Effector memory CD4-positive, alpha-beta T cell (primary cell): ENCODE measurements at regions not wholly inside any gene's neighbourhood (a gene's known extent, or its start where the extent isn't known, plus 50 kb on each side); places are given as distances from the start of the nearest gene placed in this dataset.
A peak's percentile ranks its signal among the peaks of the same experiment; 100 is the strongest.
"Not testable (repeated sequence)": the region's sequence is repeated elsewhere in the genome, so short reads cannot be mapped to it uniquely, and the experiment has no call there.

ENCODE experiments used
- DNase-seq, 3 donors: peaks; one replicate each; pipeline ENCODE4 v3.0.0-alpha.2; 2020
- H3K27ac ChIP-seq: 2 replicates; pipeline ENCODE4 v1.7.0; 2013; ENCODE audit warnings: mild to moderate bottlenecking, low read length, moderate library complexity; ENCODE audit not compliant: insufficient read depth, poor library complexity, severe bottlenecking
- H3K27me3 ChIP-seq: replicated peaks from 2 replicates; pipeline ENCODE4 v1.7.0; 2013; ENCODE audit warnings: mild to moderate bottlenecking, low read length; ENCODE audit not compliant: insufficient read depth, control insufficient read depth, poor library complexity, severe bottlenecking
- H3K36me3 ChIP-seq: 2 replicates; pipeline ENCODE4 v1.7.0; 2013; ENCODE audit warnings: mild to moderate bottlenecking, low read length, moderate library complexity; ENCODE audit not compliant: control insufficient read depth, insufficient read depth
- H3K4me1 ChIP-seq: 2 replicates; pipeline ENCODE4 v1.7.0; 2013; ENCODE audit warnings: low read length, mild to moderate bottlenecking; ENCODE audit not compliant: control insufficient read depth, insufficient read depth, poor library complexity, severe bottlenecking
- H3K4me3 ChIP-seq: 2 replicates; pipeline ENCODE4 v1.7.0; 2013; ENCODE audit warnings: low read length, low read depth, mild to moderate bottlenecking; ENCODE audit not compliant: insufficient read depth, poor library complexity, severe bottlenecking
- H3K9me3 ChIP-seq: 2 replicates; pipeline ENCODE4 v1.7.0; 2013; ENCODE audit warnings: mild to moderate bottlenecking, low read length, moderate library complexity; ENCODE audit not compliant: control insufficient read depth

GRCh38 chr5:1724822-1725602 lies 74.6 kb downstream of the MRPL36 start:
- H3K27me3 ChIP-seq = no peaks in the 10 kb centered on the region

DNA sequence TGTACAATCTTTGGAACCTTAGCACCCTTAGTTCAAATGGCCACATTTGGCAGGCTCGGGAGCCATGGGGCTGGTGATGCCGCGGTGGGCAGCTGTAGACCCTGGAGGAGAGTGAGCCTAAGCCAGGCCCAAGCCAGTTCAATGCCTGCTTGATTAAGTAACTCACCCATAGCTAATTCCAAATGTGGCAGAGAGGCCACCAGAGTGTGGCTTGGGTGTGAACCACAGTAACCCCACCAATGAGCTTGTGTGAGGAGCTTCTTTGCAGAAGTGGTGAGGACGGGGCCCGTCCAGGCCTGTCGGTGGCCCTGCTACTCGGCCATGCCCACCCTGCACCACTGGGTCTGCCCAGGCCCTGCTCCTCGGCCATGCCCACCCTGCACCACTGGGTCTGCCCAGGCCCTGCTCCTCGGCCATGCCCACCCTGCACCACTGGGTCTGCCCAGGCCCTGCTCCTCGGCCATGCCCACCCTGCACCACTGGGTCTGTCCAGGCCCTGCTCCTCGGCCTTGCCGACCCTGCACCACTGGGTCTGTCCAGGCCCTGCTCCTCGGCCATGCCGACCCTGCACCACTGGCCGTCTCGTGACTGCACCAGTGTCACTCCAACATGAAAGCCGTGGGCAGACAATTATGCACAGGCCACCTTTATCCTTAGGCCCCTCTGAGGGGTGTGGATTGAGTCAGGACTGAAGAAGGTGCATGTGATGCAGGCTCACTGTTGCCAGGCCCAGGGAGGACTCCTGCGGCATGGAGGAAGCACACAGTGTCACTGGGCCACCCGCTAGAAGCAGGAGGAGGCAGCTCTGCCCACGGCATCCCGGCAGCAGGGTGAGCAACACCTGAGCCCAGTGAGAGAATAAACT lies 75.4 kb downstream of the MRPL36 start:
- Histone ChIP-seq H3K4me3 (no peak overlapping the region), H3K27ac (no peak overlapping the region), H3K9me3 (peaks cover 2% of the 10 kb centered on the region), H3K36me3 (no peaks in the 10 kb centered on the region), H3K27me3 (no peaks in the 10 kb centered on the region), H3K4me1 (no peaks in the 10 kb centered on the region)
- DNase-seq = no peak

More at GRCh38 chr5:1724822-1725602, 74.6 kb downstream of the MRPL36 start:
- DNase-seq = no peak
- Histone ChIP-seq H3K27ac (no peak overlapping the region), H3K36me3 (no peaks in the 10 kb centered on the region), H3K4me1 (no peaks in the 10 kb centered on the region), H3K4me3 (peak overlapping the region; percentile 37), H3K9me3 (no peaks in the 10 kb centered on the region)

GRCh38 chr5:1723476-1723875 lies 76.2 kb downstream of the MRPL36 start:
- peaks cover 7% of the 10 kb centered on the region for H3K9me3 ChIP-seq
- H3K4me1 ChIP-seq = no peaks in the 10 kb centered on the region
- H3K27ac ChIP-seq = no peak overlapping the region
- no peak overlapping the region for H3K4me3 ChIP-seq
- H3K27me3 ChIP-seq = no peaks in the 10 kb centered on the region
- no peak for DNase-seq
- H3K36me3 ChIP-seq = no peaks in the 10 kb centered on the region

GRCh38 chr5:1722877-1723276 lies 76.8 kb downstream of the MRPL36 start:
- H3K4me1 ChIP-seq = no peaks in the 10 kb centered on the region
- peaks cover 7% of the 10 kb centered on the region for H3K9me3 ChIP-seq
- no peak overlapping the region for H3K27ac ChIP-seq
- H3K27me3 ChIP-seq = no peaks in the 10 kb centered on the region
- DNase-seq = no peak
- H3K4me3 ChIP-seq = no peak overlapping the region
- no peaks in the 10 kb centered on the region for H3K36me3 ChIP-seq

DNA sequence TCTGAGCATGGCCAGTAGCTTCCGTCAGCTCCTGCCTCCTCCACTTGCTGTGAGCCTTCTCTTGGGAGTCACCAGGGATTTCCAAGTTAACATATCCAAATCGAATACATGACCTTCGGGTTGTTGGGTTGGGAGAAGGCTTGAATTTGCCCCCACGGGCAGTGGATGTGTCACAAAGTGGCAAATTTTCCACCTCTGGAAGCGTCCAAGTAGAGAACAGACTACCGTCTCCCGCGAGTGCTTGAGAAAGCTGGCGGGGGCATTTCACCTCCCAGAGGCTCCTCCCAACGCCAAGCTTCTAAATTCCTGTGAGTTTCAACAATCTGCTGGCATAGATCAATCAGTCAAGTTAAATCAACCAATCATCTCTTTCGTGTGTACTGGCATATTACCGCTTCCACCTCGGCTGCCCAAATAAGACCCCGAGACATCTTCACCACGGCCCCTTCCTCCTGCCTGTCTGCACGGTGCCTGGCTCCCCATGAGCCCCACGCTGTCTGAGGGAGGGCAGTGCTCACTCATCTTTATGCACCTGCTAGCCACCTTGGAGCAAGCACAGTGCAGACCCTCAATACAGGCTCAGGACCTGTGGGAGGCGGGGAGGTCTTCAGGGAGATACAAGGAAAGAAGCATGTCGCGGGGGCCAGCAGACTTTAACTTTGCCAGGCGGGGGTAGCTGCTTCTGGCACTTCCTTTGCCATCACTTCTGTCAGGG lies 79.1 kb downstream of the MRPL36 start:
- no peaks in the 10 kb centered on the region for H3K4me1 ChIP-seq
- no peaks in the 10 kb centered on the region for H3K27me3 ChIP-seq
- H3K9me3 ChIP-seq = peaks cover 7% of the 10 kb centered on the region
- no peaks in the 10 kb centered on the region for H3K36me3 ChIP-seq
- no peak overlapping the region for H3K27ac ChIP-seq
- H3K4me3 ChIP-seq = no peak overlapping the region
- DNase-seq = no peak

DNA sequence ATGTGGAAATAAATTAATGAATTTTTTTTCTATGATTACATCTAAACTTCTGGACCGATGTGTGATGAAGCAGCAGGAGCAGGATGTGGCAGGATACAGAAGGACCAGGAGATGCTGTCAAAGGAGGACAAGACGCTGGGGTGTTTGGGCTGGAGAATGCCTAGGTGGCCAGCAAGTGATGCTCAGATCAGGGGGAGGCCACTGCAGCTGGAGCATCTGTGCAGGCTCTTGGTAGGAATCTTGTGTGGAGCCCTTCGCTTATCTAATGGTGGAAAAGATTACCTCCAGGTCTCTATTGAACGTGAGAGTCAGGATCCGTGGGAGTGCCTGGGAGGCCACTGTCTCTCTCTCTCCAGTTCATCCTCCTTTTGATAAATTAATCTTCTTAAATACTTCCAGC lies 79.8 kb downstream of the MRPL36 start:
- DNase-seq = no peak
- Histone ChIP-seq H3K27ac (no peak overlapping the region), H3K9me3 (peaks cover 7% of the 10 kb centered on the region), H3K4me1 (no peaks in the 10 kb centered on the region), H3K4me3 (no peak overlapping the region), H3K36me3 (no peaks in the 10 kb centered on the region), H3K27me3 (no peaks in the 10 kb centered on the region)

DNA sequence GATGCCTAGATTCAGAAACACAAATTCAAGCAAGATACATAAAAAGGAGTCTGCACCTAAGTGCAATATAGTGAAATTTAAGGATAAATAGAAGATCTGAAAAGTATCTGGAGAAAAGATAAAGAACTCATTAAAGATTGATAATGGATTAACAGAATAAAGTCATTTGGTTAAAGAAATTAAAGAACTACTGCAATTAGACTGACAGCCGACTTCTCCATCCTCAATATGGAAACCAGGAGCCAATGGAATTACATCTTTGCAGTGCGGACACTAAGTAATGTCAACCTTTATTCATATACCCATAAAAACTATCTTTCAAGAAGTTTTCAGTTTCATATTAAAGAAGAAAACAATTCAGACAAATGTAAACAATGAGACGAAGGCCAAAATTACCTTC lies 81.0 kb downstream of the MRPL36 start:
- no peaks in the 10 kb centered on the region for H3K36me3 ChIP-seq
- H3K4me1 ChIP-seq = no peaks in the 10 kb centered on the region
- peaks cover 7% of the 10 kb centered on the region for H3K9me3 ChIP-seq
- H3K27ac ChIP-seq = no peak overlapping the region
- H3K27me3 ChIP-seq = no peaks in the 10 kb centered on the region
- no peak for DNase-seq
- no peak overlapping the region for H3K4me3 ChIP-seq

DNA sequence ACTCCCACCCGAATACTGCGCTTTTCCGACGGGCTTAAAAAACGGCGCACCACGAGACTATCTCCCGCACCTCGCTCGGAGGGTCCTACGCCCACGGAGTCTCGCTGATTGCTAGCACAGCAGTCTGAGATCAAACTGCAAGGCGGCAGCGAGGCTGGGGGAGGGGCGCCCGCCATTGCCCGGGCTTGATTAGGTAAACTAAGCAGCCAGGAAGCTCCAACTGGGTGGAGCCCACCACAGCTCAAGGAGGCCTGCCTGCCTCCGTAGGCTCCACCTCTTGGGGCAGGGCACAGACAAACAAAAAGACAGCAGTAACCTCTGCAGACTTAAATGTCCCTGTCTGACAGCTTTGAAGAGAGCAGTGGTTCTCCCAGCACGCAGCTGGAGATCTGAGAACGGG lies 89.5 kb downstream of the MRPL36 start:
- not testable (repeated sequence) for H3K36me3 ChIP-seq, H3K4me3 ChIP-seq, H3K27me3 ChIP-seq, H3K4me1 ChIP-seq, H3K9me3 ChIP-seq, H3K27ac ChIP-seq
- peak in 1 of 3 donors; percentile 12 for DNase-seq

DNA sequence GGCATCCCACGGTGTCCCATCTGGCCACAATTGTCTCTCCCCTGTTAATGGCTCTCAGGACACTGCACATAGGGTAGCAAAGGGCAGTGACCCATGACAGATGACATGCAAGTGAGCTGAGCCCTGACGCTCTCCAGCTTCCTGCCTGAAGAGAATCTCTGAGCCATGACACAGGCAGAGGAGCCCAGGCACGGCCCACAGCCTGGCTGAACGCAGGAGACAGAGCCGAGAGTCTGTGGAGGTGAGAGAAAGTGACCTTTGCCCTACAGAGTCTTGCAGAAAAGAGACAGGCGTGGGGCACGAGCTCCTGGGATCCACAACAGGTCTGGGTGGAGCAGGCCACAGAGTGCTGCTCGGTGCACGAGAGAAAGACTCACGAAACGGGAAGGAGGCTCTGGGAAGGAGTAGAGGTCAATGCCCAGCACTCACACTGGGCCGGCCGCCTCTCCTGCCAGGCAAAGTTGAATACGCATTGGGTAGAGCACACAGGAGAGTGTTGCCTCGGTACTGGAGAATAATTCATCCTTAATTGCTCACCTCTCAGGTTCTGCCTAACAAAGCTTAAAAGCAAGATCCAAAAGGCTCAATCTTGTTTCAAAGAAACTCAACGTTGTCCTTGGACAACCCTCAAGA lies 90.3 kb downstream of the MRPL36 start:
- Histone ChIP-seq H3K4me1 (no peaks in the 10 kb centered on the region), H3K36me3 (no peaks in the 10 kb centered on the region), H3K9me3 (no peaks in the 10 kb centered on the region), H3K27me3 (no peaks in the 10 kb centered on the region), H3K4me3 (no peak overlapping the region), H3K27ac (no peak overlapping the region)
- DNase-seq = no peak
